ENCODE measurements at regions not wholly inside any gene's neighbourhood (a gene's known extent, or its start where the extent isn't known, plus 50 kb on each side); places are given as distances from the start of the nearest gene placed in this dataset.

DNA sequence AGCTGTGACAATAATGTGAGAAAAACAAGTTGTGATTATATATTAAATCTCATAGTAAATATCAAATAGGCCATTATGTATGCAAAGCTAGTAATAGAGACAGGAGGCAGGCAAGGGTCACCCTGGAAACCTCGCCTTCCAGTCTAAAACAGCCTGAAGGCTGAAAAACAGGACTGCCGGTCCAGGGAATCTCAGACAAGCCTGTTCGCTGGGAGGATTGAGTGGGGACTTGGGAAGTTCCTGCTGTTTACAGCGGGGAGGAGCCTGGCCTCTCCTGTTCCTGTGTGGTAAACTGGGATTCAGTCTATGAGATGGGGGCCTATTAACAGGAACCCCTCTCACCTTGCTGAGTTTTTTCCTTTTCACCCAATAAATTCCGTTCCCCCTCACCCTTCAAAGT, 2317.3 kb downstream of the PCDH7 start:
- Histone ChIP-seq H3K4me1 (ENCODE audit: low read depth) (no peaks in the 10 kb centered on the region), H3K4me3 (no peak overlapping the region), H3K9me3 (ENCODE audit: low read depth) (no peaks in the 10 kb centered on the region), H3K36me3 (no peaks in the 10 kb centered on the region), H3K27me3 (no peaks in the 10 kb centered on the region), H3K27ac (no peak overlapping the region)
- TF ChIP-seq CTCF (IDR thresholded peaks at IDR 0.05; ENCODE audit: low read depth, low read length) = no peak
- no peak for DNase-seq (ENCODE audit: low read depth in 1 of 2, low spot score in 1 of 2)

DNA sequence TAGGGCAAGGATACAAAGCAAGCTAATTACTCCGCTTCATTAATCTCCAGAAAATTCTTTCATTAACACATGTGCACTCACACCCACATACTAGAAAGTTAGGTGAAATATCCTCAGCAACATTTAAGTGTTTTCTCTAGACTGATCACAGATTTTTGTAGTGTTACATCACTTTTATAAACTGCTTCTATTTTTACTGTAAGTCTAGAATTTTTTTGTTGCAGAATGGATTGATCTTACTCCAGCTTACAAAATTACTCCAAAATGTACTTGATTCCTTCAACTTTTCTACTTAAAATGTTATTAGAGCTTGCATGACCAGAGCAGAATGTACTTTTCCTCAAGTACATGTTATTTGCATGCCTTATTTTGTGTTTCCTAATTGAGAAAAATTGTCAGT, 2325.2 kb downstream of the PCDH7 start:
- TF ChIP-seq CTCF (IDR thresholded peaks at IDR 0.05; ENCODE audit: low read depth, low read length) = no peak
- Histone ChIP-seq H3K4me1 (ENCODE audit: low read depth) (no peaks in the 10 kb centered on the region), H3K9me3 (ENCODE audit: low read depth) (no peaks in the 10 kb centered on the region), H3K27me3 (no peaks in the 10 kb centered on the region), H3K36me3 (no peaks in the 10 kb centered on the region), H3K4me3 (no peak overlapping the region), H3K27ac (no peak overlapping the region)
- DNase-seq (ENCODE audit: low read depth in 1 of 2, low spot score in 1 of 2) = no peak

GRCh38 chr4:33052241-33052640, 2332.1 kb downstream of the PCDH7 start:
- no peaks in the 10 kb centered on the region for H3K4me1 ChIP-seq (ENCODE audit: low read depth)
- H3K4me3 ChIP-seq = no peak overlapping the region
- no peaks in the 10 kb centered on the region for H3K27me3 ChIP-seq
- no peaks in the 10 kb centered on the region for H3K9me3 ChIP-seq (ENCODE audit: low read depth)
- no peak for DNase-seq (ENCODE audit: low read depth in 1 of 2, low spot score in 1 of 2)
- no peaks in the 10 kb centered on the region for H3K36me3 ChIP-seq
- TF ChIP-seq CTCF (IDR thresholded peaks at IDR 0.05; ENCODE audit: low read depth, low read length) = no peak
- no peak overlapping the region for H3K27ac ChIP-seq

GRCh38 chr4:33054161-33054560, 2334.0 kb downstream of the PCDH7 start:
- no peak for TF ChIP-seq CTCF (IDR thresholded peaks at IDR 0.05; ENCODE audit: low read depth, low read length)
- Histone ChIP-seq H3K36me3 (no peaks in the 10 kb centered on the region), H3K27me3 (no peaks in the 10 kb centered on the region)

GRCh38 chr4:33054656-33055196, 2334.6 kb downstream of the PCDH7 start:
- no peak overlapping the region for H3K4me3 ChIP-seq
- no peak for DNase-seq (ENCODE audit: low read depth in 1 of 2, low spot score in 1 of 2)
- H3K36me3 ChIP-seq = no peaks in the 10 kb centered on the region
- H3K27me3 ChIP-seq = no peaks in the 10 kb centered on the region
- H3K4me1 ChIP-seq (ENCODE audit: low read depth) = no peaks in the 10 kb centered on the region
- H3K27ac ChIP-seq = no peak overlapping the region
- no peak for TF ChIP-seq CTCF (IDR thresholded peaks at IDR 0.05; ENCODE audit: low read depth, low read length)
- no peaks in the 10 kb centered on the region for H3K9me3 ChIP-seq (ENCODE audit: low read depth)

More at GRCh38 chr4:33054161-33054560, 2334.0 kb downstream of the PCDH7 start:
- no peak overlapping the region for H3K27ac ChIP-seq
- no peaks in the 10 kb centered on the region for H3K9me3 ChIP-seq (ENCODE audit: low read depth)
- H3K4me3 ChIP-seq = no peak overlapping the region
- H3K4me1 ChIP-seq (ENCODE audit: low read depth) = no peaks in the 10 kb centered on the region
- no peak for DNase-seq (ENCODE audit: low read depth in 1 of 2, low spot score in 1 of 2)

DNA sequence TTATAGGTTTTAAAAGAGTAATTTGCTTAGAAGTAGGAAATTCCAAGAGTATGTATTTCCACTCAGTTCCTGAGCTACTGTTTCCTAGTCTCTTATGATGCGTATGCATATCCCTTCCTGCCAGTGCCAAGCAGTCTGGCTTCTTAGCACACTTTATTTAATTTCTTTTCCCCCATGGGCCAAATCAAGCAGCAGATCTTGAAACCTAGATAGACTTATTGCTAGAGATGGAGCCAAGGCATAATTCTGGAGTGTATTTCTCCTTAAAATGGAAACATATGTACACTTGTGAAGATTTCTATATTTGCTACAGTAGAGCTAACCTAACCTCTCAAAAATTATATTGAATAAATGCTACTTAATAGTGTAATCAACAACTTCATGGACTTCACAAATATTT, 2337.6 kb downstream of the PCDH7 start:
- no peaks in the 10 kb centered on the region for H3K36me3 ChIP-seq
- no peak for TF ChIP-seq CTCF (IDR thresholded peaks at IDR 0.05; ENCODE audit: low read depth, low read length)
- H3K27ac ChIP-seq = no peak overlapping the region
- H3K4me1 ChIP-seq (ENCODE audit: low read depth) = peaks cover 16% of the 10 kb centered on the region
- no peak overlapping the region for H3K4me3 ChIP-seq
- H3K27me3 ChIP-seq = no peaks in the 10 kb centered on the region
- DNase-seq (ENCODE audit: low read depth in 1 of 2, low spot score in 1 of 2) = no peak
- H3K9me3 ChIP-seq (ENCODE audit: low read depth) = no peaks in the 10 kb centered on the region
